SJCRH30 (cell line): ENCODE measurements at regions not wholly inside any gene's neighbourhood (a gene's known extent, or its start where the extent isn't known, plus 50 kb on each side); places are given as distances from the start of the nearest gene placed in this dataset.

Experiments
- DNase-seq, 2 experiments: peaks; one replicate each; pipeline ENCODE4 v3.0.0-alpha.2; 2015 to 2020
- H3K27ac ChIP-seq: fragments of 250-450 bp; sonication (Bioruptor Pico); 2 replicates; pipeline ENCODE4 v1.5.1; 2020; ENCODE audit warnings: mild to moderate bottlenecking, moderate library complexity
- H3K27me3 ChIP-seq: fragments of 250-450 bp; sonication (Bioruptor Pico); 2 replicates; pipeline ENCODE4 v1.5.1; 2020; ENCODE audit warnings: mild to moderate bottlenecking, moderate library complexity
- H3K36me3 ChIP-seq: fragments of 250-450 bp; sonication (Bioruptor Pico); 2 replicates; pipeline ENCODE4 v1.5.1; 2020; ENCODE audit warnings: mild to moderate bottlenecking, moderate library complexity
- H3K4me1 ChIP-seq: fragments of 250-450 bp; sonication (Bioruptor Pico); 2 replicates; pipeline ENCODE4 v1.5.1; 2020; ENCODE audit warnings: mild to moderate bottlenecking, moderate library complexity
- H3K4me3 ChIP-seq: fragments of 250-450 bp; sonication (Bioruptor Pico); 2 replicates; pipeline ENCODE4 v1.5.1; 2020; ENCODE audit warnings: mild to moderate bottlenecking, moderate library complexity
- H3K9me3 ChIP-seq: fragments of 250-450 bp; sonication (Bioruptor Pico); replicated peaks from 2 replicates; pipeline ENCODE4 v1.5.1; 2020; ENCODE audit warnings: mild to moderate bottlenecking, moderate library complexity

GRCh38 chr20:58600756-58601155, 50.3 kb upstream of the STX16 start:
- H3K27me3 ChIP-seq, result peaks cover 13% of the 10 kb centered on the region
- peaks cover 3% of the 10 kb centered on the region; the same call in 1 of the 2 replicates for H3K9me3 ChIP-seq
- H3K4me3 ChIP-seq, result no peak overlapping the region
- no peak overlapping the region for H3K27ac ChIP-seq
- H3K4me1 ChIP-seq, result no peaks in the 10 kb centered on the region
- no peaks in the 10 kb centered on the region for H3K36me3 ChIP-seq
- DNase-seq, result no peak

GRCh38 chr20:58599966-58600365, 51.1 kb upstream of the STX16 start:
- peak in 1 of 2 experiments; percentile 33 for DNase-seq
- Histone ChIP-seq H3K9me3 (peaks cover 3% of the 10 kb centered on the region; the same call in 1 of the 2 replicates), H3K36me3 (no peaks in the 10 kb centered on the region), H3K4me3 (no peak overlapping the region), H3K27ac (no peak overlapping the region), H3K4me1 (no peaks in the 10 kb centered on the region), H3K27me3 (peaks cover 18% of the 10 kb centered on the region)

GRCh38 chr20:58598211-58599015, 52.7 kb upstream of the STX16 start:
- H3K27me3 ChIP-seq, result peaks cover 19% of the 10 kb centered on the region; the same call in 1 of the 2 replicates
- H3K27ac ChIP-seq, result no peak overlapping the region
- no peak overlapping the region for H3K4me3 ChIP-seq
- no peak for DNase-seq
- no peaks in the 10 kb centered on the region for H3K36me3 ChIP-seq
- H3K9me3 ChIP-seq, result peaks cover 3% of the 10 kb centered on the region; the same call in 1 of the 2 replicates
- H3K4me1 ChIP-seq, result no peaks in the 10 kb centered on the region

- Histone ChIP-seq H3K27ac (no peak overlapping the region), H3K4me3 (no peak overlapping the region), H3K9me3 (peaks cover 3% of the 10 kb centered on the region; the same call in 1 of the 2 replicates), H3K27me3 (peaks cover 27% of the 10 kb centered on the region; the same call in 1 of the 2 replicates), H3K36me3 (no peaks in the 10 kb centered on the region), H3K4me1 (no peaks in the 10 kb centered on the region)
- no peak for DNase-seq
Observed at GRCh38 chr20:58597249-58597891, 53.7 kb upstream of the STX16 start.

GRCh38 chr20:58596750-58597248, 54.3 kb upstream of the STX16 start:
- no peaks in the 10 kb centered on the region for H3K4me1 ChIP-seq
- no peak overlapping the region for H3K4me3 ChIP-seq
- DNase-seq, result no peak
- peaks cover 33% of the 10 kb centered on the region; the same call in 1 of the 2 replicates for H3K27me3 ChIP-seq
- H3K9me3 ChIP-seq, result peaks cover 3% of the 10 kb centered on the region; the same call in 1 of the 2 replicates
- no peaks in the 10 kb centered on the region for H3K36me3 ChIP-seq
- no peak overlapping the region for H3K27ac ChIP-seq

- H3K27me3 ChIP-seq, result peaks cover 38% of the 10 kb centered on the region; the same call in 1 of the 2 replicates
- H3K4me1 ChIP-seq, result no peaks in the 10 kb centered on the region
- peaks cover 3% of the 10 kb centered on the region; the same call in 1 of the 2 replicates for H3K9me3 ChIP-seq
- no peaks in the 10 kb centered on the region for H3K36me3 ChIP-seq
- H3K4me3 ChIP-seq, result no peak overlapping the region
- no peak for DNase-seq
- no peak overlapping the region for H3K27ac ChIP-seq
Observed at GRCh38 chr20:58596244-58596643, 54.8 kb upstream of the STX16 start.

GRCh38 chr20:58595167-58595566, 55.9 kb upstream of the STX16 start:
- no peaks in the 10 kb centered on the region for H3K36me3 ChIP-seq
- H3K9me3 ChIP-seq, result peaks cover 3% of the 10 kb centered on the region; the same call in 1 of the 2 replicates
- H3K27ac ChIP-seq, result no peak overlapping the region
- peaks cover 47% of the 10 kb centered on the region; the same call in 1 of the 2 replicates for H3K27me3 ChIP-seq
- no peak for DNase-seq
- no peaks in the 10 kb centered on the region for H3K4me1 ChIP-seq
- no peak overlapping the region for H3K4me3 ChIP-seq

- no peak overlapping the region for H3K27ac ChIP-seq
- DNase-seq, result no peak
- H3K36me3 ChIP-seq, result no peaks in the 10 kb centered on the region
- peaks cover 3% of the 10 kb centered on the region; the same call in 1 of the 2 replicates for H3K9me3 ChIP-seq
- peaks cover 45% of the 10 kb centered on the region; the same call in 1 of the 2 replicates for H3K27me3 ChIP-seq
- no peaks in the 10 kb centered on the region for H3K4me1 ChIP-seq
- no peak overlapping the region for H3K4me3 ChIP-seq
Observed at GRCh38 chr20:58593880-58594638, 57.0 kb upstream of the STX16 start.

GRCh38 chr20:58592076-58592695, 58.9 kb upstream of the STX16 start:
- H3K27me3 ChIP-seq, result peaks cover 45% of the 10 kb centered on the region; the same call in 1 of the 2 replicates
- no peak overlapping the region for H3K27ac ChIP-seq
- DNase-seq, result no peak
- no peaks in the 10 kb centered on the region for H3K36me3 ChIP-seq
- H3K9me3 ChIP-seq, result peaks cover 3% of the 10 kb centered on the region; the same call in 1 of the 2 replicates
- no peaks in the 10 kb centered on the region for H3K4me1 ChIP-seq
- H3K4me3 ChIP-seq, result no peak overlapping the region

- Histone ChIP-seq H3K4me3 (no peak overlapping the region), H3K9me3 (no peaks in the 10 kb centered on the region), H3K4me1 (no peaks in the 10 kb centered on the region), H3K27ac (no peak overlapping the region), H3K27me3 (peaks cover 40% of the 10 kb centered on the region; the same call in 1 of the 2 replicates), H3K36me3 (no peaks in the 10 kb centered on the region)
- no peak for DNase-seq
Observed at GRCh38 chr20:58590679-58591473, 60.2 kb upstream of the STX16 start.

GRCh38 chr20:58587467-58587866, 63.6 kb upstream of the STX16 start:
- H3K4me1 ChIP-seq, result no peaks in the 10 kb centered on the region
- no peak overlapping the region for H3K27ac ChIP-seq
- H3K36me3 ChIP-seq, result no peaks in the 10 kb centered on the region
- H3K27me3 ChIP-seq, result peaks cover 21% of the 10 kb centered on the region; the same call in 1 of the 2 replicates
- H3K9me3 ChIP-seq, result no peaks in the 10 kb centered on the region; the same call in 1 of the 2 replicates
- no peak for DNase-seq
- no peak overlapping the region for H3K4me3 ChIP-seq

- Histone ChIP-seq H3K27me3 (peaks cover 13% of the 10 kb centered on the region; the same call in 1 of the 2 replicates), H3K27ac (no peak overlapping the region), H3K36me3 (no peaks in the 10 kb centered on the region), H3K4me3 (no peak overlapping the region), H3K9me3 (no peaks in the 10 kb centered on the region; the same call in 1 of the 2 replicates), H3K4me1 (no peaks in the 10 kb centered on the region)
- DNase-seq, result no peak
Observed at GRCh38 chr20:58586565-58587093, 64.5 kb upstream of the STX16 start.
